HK-2 (cell line): ENCODE measurements at regions not wholly inside any gene's neighbourhood (a gene's known extent, or its start where the extent isn't known, plus 50 kb on each side); places are given as distances from the start of the nearest gene placed in this dataset.

ENCODE experiments used
- DNase-seq: peaks from one replicate; pipeline ENCODE4 v3.0.0-alpha.2; 2018; ENCODE audit not compliant: unreplicated experiment

- no peak for DNase-seq
Measured at GRCh38 chr21:15526798-15527197, 203.0 kb upstream of the USP25 start.

DNA sequence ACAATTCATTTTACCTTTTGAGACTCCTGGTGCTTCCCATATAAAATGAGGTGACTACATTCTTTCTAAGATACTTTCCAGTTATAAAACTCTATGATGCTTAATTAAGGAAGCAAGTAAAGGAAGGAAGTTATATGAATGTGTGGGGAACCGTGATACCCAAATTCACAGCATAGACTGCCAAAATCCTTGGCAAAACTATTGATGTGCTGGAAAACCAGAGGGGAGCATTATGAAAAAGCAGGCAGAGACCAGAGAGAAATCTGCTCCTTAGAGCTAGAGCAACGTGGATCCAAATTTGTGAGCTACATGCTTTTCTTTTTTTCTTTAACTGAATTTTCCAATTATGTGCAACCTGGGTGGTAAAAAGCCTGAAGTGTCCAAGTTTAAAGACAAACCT is 201.4 kb upstream of the USP25 start:
- no peak for DNase-seq

DNA sequence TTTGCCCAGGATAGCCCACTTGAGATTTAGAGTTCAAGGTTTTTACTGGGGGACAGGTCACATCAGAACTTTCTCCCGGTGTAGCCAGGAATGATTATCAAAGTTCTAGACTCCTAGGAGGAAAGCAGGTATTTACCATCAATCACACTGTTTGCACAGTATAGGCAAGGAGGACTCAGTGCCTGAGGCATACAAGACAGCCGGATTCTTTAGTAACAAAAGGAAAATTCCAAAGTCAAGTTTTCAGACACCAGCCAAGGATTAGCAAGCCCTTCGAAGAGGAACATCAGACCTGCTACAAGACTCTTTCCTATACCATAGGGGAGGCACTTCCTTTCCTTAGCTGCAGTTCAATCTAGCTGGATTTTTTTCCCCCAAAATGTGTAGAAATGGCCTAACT is 197.8 kb upstream of the USP25 start:
- no peak for DNase-seq

DNA sequence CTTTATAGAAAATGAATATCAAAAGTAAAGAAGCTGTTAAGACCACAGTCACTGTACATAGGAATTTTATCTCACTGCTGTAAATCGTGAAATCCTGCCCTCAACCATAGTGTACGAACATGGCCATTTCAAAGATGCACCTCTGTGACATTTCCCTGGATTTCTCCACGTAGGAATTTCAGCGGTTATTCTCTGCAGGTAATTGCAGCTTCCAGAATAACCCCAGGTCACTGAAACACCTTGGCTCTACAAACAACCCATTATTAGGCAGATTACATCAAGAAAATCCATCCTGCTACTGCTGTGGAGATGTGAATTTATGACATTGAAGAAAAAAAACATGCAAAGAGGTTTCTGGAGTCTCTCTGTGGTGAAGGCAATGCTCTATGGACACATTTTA is 196.2 kb upstream of the USP25 start:
- no peak for DNase-seq

GRCh38 chr21:15534450-15534886 is 195.3 kb upstream of the USP25 start:
- DNase-seq = no peak

GRCh38 chr21:15539376-15539775 is 190.4 kb upstream of the USP25 start:
- DNase-seq = no peak

- DNase-seq = no peak
Measured at GRCh38 chr21:15543473-15543872, 186.3 kb upstream of the USP25 start.

- DNase-seq = no peak
Measured at GRCh38 chr21:15549671-15550070, 180.1 kb upstream of the USP25 start.

- no peak for DNase-seq
Measured at GRCh38 chr21:15552914-15553494, 176.8 kb upstream of the USP25 start.

DNA sequence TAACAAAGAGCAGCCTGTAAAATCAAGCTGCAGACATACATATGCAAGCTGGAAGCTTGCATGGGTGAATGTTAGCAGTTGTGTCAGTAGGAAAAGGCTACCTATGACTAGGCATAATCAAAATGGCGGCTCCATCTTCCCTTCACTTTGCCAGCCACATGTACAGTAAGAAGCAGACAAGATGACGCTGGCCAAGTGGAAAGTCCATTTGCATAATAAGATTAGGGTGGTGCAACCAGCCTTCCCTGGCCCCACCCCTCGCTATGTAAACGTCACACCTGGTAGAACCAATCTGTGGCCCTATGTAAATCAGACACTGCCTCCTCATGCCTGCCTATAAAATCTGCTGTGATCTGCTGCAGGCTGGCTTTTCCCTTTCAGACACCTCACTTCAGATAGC is 171.9 kb upstream of the USP25 start:
- DNase-seq = no peak

- DNase-seq = no peak
Measured at GRCh38 chr21:15558884-15559283, 170.9 kb upstream of the USP25 start.

- DNase-seq = no peak
Measured at GRCh38 chr21:15559660-15560059, 170.1 kb upstream of the USP25 start.

DNA sequence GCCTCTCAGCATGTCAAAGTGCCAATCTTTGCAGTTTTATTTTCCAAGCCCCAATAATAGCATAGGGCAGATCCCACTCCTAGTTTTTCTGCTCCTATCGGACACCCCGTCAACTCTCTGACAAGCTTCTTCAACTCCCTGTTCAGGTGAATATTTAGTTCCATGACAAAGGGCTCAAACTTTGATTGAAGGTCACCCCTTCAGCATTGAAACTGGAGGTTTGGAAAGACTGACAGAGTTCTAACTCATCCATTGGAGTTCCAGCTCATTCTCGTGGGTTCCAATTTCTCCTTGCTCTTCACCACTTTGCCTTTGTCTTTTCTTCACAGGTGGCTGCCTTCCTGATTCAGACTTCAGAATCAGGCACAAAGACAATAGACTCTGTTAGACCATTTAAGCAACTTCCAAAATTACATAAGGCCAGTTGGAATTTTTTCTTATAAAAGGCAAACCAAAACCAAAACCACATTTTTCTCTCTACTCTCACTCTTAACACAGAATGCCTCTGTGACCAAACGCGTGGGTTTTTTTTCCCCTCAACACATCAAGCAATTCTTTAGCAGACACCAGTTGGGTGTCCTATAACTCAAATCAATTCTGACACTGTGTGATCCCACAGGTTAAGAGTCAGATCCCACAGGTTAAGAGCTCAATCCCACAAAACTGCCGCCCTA is 169.3 kb upstream of the USP25 start:
- DNase-seq = no peak

DNA sequence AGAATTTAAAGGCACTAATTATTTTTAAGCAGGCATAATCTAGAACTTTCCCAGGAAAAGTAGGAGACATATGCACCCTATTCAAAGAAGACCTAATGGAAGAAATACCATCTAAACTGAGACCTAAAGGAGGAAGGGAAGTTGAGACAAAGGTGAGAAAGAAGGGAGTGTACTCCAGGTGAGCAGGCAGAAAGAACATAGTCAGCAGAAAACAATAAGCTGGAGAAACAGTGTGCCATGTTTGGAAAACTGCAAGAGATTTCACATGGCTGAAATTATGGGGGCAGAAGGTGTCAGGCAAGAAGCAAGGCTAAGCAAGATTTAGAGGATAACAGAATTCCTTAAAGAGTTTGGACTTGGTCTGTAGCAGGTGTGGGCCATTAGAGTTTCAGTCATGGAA is 167.0 kb upstream of the USP25 start:
- no peak for DNase-seq

DNA sequence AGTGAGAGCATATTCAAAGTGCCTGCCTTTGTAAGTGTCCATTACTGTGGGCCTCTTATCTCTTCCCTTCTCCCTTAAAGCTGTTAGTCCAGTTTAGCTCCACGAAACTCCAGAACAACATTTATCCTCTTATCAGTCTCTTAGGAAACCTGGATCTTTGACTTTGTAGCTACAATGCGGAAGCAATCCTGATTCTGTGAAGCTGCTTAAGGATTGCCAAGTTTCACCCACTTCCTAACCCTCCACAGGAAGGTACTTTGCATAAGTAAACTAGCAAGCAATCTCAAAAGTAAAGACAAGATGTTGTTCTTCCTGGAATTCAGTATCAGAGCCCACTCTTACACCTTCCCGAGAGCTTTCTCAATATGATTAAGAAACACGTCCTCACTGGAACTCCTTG is 164.9 kb upstream of the USP25 start:
- DNase-seq = no peak

- DNase-seq = no peak
Measured at GRCh38 chr21:15566703-15567102, 163.1 kb upstream of the USP25 start.

DNA sequence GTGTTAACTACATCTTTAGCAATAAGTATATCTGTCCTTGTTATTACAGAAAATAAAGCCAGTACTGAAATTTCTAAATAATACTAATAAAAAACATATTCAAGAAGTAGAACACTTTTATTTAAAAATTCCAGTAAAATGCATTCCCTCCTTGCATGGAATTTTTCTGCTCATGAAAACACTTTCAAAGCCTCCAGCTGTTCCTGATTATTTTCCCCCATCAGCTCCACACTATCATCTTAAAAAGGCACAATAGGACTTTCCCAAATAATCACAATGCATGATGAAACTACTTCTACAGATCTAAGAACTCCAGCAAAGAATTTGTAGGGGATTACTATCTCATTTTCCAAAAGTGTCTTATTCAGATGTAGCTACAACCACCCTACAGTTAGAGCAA is 162.6 kb upstream of the USP25 start:
- no peak for DNase-seq

- DNase-seq = no peak
Measured at GRCh38 chr21:15568516-15568915, 161.3 kb upstream of the USP25 start.

DNA sequence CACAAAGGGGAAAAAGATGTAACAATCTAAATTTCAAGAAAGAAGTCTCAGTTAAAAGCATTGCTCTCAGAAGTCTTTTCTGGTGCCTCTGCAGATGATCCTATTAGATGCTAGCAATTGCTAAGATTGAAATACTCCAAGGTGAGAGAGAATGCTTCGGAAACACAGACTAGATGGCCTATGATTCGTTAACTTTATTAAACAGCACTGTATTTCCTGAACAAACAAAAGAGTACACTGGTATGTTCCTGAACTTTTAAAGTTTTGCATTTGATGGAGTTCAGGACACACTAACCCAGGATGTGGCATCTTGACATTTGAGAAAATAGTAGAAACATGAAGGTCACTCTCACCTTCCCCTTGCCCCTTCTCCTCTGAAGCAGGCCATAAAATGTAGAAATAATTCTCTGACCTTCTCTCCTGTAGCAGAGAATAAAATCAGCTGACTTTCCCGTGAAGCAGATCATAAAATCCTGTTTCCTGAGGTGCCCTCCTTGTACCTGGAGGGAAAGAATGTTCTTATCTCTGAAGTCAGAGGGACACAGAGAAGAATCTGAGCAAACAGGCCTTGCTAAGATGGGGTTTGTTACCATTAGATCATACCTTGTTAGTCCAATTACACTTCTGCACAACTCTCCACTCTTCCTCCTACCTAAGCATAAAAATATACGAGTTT is 142.9 kb upstream of the USP25 start:
- no peak for DNase-seq

GRCh38 chr21:15592271-15592860 is 137.4 kb upstream of the USP25 start:
- no peak for DNase-seq

DNA sequence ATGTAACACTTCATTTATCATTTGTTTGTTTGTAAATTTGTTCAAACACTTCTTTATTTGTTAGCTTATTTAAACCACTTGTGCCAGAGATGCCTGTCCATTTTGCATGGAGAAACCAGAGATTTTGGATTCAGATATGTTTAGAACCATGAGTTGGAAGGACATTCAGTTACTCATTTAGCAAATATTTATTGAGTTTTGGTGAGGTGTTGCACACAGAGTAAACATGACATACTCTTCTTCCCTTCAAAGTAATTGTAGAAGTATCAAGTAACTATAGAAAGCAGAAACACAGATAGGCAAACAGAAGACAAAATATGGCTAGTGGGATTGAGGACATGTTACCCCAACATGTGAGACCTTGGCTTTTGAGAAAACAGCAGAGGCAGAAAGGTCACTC is 136.8 kb upstream of the USP25 start:
- no peak for DNase-seq

- DNase-seq = no peak
Measured at GRCh38 chr21:15601390-15601789, 128.4 kb upstream of the USP25 start.

- no peak for DNase-seq
Measured at GRCh38 chr21:15604413-15604812, 125.4 kb upstream of the USP25 start.
